Stimulated activated CD4-positive, alpha-beta T cell treated with anti-CD3 and anti-CD28 coated beads, Interleukin-1b, Interleukin-23, amount 100 ng/mL, for 24 hours (primary cell): ENCODE measurements at regions not wholly inside any gene's neighbourhood (a gene's known extent, or its start where the extent isn't known, plus 50 kb on each side); places are given as distances from the start of the nearest gene placed in this dataset.

Experiments used
- DNase-seq, 4 experiments: peaks; one replicate each; pipeline ENCODE4 v3.0.0-alpha.2; 2020; ENCODE audit warnings: low read depth in 4 of 4, low spot score in 1 of 4

DNA sequence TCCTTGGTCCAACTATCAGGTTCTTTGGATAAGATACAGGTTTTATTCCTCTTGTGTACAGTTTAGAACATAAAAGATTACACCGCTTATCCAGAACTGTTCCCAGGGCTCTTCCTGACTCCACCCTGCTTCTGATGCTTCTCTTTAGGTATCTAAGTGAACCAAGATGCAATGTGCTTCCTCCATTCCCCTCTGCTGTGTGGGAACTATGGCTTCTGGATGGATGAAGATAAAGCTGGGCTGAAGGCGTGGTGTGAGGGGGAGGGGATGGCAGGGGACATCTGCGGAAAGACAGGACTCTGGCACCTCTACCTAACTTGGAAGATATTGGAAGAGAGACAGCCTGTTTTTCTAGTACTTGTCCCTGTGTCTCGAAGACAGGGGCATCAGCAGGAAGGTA lies 209.9 kb upstream of the TBX20 start:
- no peak for DNase-seq

GRCh38 chr7:35463176-35463700 lies 209.3 kb upstream of the TBX20 start:
- no peak for DNase-seq

- no peak for DNase-seq
These were observed 200.9 kb upstream of the TBX20 start for GRCh38 chr7:35454575-35455385.

DNA sequence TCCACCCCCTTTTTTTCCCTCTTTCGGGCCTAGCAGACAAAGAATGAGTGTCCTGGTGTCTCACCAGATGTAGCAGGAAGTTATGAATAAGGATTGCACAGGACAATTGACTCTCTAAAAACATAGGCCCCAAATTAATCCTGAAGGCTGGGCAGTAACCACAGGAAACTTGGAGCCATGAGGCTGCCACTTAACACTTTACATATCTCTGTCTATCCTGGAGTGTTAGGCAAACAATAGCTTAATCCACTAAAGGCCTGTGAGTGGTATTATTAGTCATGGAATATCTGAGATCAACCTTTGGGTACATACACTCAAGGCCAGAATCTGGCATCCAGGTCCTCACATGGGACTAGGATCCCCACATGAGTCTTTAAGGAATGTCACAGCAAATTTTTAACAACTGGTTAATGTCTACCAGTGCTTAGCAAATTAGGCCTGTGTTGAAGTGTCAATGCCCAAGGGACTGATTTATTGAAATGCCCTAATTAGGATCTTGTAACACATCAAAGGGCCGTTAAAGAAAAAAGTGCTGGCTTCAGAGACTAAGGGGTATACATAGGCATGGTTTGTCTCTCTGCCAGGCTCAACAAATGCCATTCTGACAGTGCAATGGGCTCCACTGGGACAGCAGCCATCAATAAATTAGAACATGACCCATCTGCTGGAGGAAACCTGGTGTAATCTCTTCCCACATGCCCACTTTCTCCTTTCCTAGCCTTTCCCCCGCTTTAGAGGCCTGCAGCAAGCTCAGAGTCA lies 196.7 kb upstream of the TBX20 start:
- DNase-seq, result no peak

GRCh38 chr7:35448486-35448885 lies 194.6 kb upstream of the TBX20 start:
- no peak for DNase-seq

GRCh38 chr7:35446091-35446490 lies 192.2 kb upstream of the TBX20 start:
- no peak for DNase-seq

DNA sequence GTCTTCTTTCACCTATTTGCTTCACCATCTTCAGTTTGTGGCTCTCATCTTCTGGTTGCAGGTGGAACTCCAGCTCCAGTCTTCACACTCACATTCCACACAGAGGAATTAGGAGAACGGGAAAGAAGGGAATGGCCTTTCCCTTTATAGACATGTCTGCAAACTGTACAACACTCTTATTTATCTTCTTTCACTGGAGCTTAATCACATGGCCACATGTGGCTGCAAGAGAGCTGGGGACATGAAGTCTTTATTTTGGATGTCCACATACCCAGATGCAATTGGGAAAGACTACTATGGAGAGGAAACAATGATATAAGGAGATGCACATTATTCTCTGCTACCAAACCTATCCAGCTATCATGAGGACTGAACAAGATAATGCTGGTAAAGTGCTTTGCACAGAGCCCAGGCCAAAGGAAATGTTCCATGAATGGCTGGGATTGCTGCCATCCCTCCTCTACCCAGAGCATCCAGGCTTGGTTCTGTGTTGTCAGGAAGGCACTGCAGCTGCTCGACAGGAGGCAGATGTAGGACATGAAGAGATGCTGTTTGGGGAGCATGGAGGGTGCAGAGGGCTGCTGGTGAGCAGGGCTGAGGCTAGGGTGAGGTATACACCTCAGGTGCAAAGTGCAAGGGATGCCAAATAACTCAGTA lies 183.8 kb upstream of the TBX20 start:
- DNase-seq, result no peak

GRCh38 chr7:35436452-35436851 lies 182.6 kb upstream of the TBX20 start:
- no peak for DNase-seq

- DNase-seq, result no peak
These were observed 176.8 kb upstream of the TBX20 start for GRCh38 chr7:35430547-35431153.

GRCh38 chr7:35424869-35425495 lies 171.1 kb upstream of the TBX20 start:
- DNase-seq, result peak in 2 of 4 experiments; percentile 20 to 21

GRCh38 chr7:35424440-35424839 lies 170.5 kb upstream of the TBX20 start:
- no peak for DNase-seq

DNA sequence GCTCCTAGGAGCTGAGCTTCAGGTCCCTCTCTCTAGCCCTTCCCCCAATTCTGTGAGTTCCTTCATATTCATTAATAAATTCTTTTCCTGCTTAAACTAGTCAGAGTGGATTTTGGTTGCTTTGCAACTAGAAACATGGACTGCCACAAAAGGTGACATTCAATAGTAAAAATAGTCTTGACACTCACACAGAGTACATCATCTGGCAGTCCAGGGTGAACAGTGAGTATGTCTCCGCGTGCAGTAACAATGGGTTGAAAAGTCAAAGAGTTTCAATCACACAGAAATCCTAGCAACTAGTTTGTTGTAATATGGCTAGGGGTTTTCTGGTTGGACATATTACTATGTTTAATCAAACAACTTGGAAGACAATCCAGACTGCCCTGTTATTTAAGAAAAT lies 168.8 kb upstream of the TBX20 start:
- no peak for DNase-seq

DNA sequence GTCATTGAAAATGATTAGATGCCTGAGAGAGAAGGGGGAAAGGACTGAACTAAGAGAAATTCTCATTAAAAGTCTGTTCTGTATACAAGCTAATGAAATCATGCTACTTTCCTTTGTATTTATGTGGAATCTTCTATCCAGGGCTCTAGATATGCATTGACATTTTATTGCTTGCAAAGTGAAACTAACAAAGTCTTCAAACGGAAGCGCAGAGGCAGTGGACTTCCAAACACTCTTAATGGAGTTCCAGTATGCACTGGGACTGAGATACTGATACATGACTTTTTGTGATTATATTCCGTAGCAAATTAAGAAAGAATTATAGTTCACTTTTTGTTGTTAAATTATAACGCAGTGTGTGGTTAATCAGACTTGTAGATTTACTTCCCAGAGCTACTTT lies 166.8 kb upstream of the TBX20 start:
- no peak for DNase-seq

DNA sequence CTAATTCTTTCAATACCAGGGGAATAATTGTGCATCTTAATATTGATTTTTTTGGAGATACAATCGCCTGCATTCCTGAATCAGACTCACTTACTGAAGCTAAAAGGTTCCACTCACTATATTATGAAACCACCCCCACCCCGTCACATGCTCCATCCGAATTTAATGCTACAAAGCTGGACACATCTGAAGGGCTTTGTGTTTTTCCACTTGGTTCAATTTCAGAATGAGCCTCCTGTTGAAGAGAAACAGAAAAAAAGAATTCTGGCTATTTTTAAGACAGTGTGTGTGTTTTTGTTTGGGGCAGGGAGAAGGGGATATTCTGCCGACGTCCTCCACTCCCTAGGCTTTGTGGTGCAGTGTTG lies 165.5 kb upstream of the TBX20 start:
- DNase-seq, result no peak

- no peak for DNase-seq
These were observed 165.0 kb upstream of the TBX20 start for GRCh38 chr7:35418716-35419390.

DNA sequence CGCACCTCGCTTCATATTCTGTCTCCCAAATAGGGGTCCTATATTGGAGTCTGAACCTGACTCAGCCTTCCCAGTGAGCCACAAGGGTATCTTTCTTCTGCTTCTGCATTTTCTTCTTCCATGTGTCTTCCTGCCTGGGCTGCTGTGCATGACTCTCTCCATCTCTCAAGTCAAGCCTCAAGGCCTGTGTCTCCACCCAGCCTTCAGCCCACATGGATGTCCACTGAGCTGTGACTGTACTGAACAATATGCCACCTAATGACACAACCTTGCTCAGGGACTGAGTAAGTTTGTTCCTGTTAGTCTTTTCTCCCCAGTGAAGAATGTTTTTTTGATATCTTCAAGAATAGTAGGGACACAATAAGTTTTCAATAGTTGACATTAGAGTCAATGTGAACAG lies 162.7 kb upstream of the TBX20 start:
- DNase-seq, result no peak

DNA sequence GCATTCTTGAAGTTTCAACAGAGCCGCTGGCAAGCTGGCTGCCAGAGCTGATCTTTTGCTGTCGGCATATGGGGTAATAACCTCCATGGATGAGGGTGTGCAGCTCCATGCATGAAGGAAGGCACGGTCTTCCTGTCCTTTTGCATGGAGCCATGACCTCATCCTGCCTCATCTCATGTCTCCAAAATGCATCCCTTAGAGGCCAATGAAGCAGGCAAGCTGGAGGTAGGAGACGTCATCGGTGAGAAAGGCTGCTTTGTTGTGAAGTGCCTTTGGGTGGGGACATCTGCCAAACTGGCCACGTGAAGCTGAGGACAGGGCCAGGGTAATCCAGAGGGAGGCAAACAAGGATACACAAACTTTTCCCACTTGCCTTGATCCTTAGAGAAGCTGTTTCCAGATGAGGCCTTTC lies 161.5 kb upstream of the TBX20 start:
- no peak for DNase-seq

- no peak for DNase-seq
These were observed 157.4 kb upstream of the TBX20 start for GRCh38 chr7:35411331-35411730.

DNA sequence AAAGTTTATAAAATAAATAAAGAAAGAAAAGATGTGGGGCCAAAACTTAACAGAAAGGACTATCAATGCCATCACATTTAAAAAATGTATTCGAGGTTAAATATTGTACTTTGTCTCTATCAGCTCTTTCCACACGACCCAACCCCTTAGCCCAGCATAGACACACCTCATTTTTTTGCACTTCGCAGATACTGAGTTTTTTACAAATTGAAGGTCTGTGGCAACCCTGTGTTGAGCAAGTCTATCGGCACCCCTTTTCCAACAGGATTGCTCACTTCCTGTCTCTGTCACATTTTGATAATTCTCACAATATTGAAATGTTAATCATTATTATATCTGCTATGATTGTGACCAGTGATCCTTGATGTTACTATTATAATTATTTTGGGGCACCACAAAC lies 151.6 kb upstream of the TBX20 start:
- DNase-seq, result no peak

- DNase-seq, result no peak
These were observed 147.4 kb upstream of the TBX20 start for GRCh38 chr7:35401217-35401879.
